ENCODE measurements at regions not wholly inside any gene's neighbourhood (a gene's known extent, or its start where the extent isn't known, plus 50 kb on each side); places are given as distances from the start of the nearest gene placed in this dataset.
A peak's percentile ranks its signal among the peaks of the same experiment; 100 is the strongest.

DNA sequence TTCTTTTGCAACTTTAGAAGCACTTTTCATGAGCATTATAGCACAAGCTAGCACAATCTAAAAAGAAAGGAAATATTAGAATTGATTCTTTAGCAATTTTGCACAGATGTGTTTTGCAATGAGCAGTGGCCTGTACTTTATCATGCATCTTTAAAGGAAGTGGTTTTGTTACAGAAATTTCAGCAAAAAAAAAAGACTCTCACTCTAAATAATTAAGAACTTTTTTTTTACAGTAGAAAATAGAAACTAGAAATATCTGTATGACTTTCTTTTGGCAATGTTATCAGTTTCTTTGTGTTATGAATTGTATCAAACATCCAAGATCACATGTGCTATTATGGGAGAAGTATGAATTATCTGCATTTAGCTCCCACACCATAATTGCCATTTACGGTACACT, 195.7 kb upstream of the KLF6 start:
- no peaks in the 10 kb centered on the region for H3K27me3 ChIP-seq (ENCODE audit: insufficient read depth, poor library complexity, severe bottlenecking)
- no peak for DNase-seq (ENCODE audit: low read depth in 1 of 2, low spot score in 1 of 2)
- TF ChIP-seq, protein P1, sequence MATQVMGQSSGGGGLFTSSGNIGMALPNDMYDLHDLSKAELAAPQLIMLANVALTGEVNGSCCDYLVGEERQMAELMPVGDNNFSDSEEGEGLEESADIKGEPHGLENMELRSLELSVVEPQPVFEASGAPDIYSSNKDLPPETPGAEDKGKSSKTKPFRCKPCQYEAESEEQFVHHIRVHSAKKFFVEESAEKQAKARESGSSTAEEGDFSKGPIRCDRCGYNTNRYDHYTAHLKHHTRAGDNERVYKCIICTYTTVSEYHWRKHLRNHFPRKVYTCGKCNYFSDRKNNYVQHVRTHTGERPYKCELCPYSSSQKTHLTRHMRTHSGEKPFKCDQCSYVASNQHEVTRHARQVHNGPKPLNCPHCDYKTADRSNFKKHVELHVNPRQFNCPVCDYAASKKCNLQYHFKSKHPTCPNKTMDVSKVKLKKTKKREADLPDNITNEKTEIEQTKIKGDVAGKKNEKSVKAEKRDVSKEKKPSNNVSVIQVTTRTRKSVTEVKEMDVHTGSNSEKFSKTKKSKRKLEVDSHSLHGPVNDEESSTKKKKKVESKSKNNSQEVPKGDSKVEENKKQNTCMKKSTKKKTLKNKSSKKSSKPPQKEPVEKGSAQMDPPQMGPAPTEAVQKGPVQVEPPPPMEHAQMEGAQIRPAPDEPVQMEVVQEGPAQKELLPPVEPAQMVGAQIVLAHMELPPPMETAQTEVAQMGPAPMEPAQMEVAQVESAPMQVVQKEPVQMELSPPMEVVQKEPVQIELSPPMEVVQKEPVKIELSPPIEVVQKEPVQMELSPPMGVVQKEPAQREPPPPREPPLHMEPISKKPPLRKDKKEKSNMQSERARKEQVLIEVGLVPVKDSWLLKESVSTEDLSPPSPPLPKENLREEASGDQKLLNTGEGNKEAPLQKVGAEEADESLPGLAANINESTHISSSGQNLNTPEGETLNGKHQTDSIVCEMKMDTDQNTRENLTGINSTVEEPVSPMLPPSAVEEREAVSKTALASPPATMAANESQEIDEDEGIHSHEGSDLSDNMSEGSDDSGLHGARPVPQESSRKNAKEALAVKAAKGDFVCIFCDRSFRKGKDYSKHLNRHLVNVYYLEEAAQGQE (IDR thresholded peaks at IDR 0.05; ENCODE audit: insufficient replicate concordance, low read depth), result no peak
- TF ChIP-seq, protein P2, sequence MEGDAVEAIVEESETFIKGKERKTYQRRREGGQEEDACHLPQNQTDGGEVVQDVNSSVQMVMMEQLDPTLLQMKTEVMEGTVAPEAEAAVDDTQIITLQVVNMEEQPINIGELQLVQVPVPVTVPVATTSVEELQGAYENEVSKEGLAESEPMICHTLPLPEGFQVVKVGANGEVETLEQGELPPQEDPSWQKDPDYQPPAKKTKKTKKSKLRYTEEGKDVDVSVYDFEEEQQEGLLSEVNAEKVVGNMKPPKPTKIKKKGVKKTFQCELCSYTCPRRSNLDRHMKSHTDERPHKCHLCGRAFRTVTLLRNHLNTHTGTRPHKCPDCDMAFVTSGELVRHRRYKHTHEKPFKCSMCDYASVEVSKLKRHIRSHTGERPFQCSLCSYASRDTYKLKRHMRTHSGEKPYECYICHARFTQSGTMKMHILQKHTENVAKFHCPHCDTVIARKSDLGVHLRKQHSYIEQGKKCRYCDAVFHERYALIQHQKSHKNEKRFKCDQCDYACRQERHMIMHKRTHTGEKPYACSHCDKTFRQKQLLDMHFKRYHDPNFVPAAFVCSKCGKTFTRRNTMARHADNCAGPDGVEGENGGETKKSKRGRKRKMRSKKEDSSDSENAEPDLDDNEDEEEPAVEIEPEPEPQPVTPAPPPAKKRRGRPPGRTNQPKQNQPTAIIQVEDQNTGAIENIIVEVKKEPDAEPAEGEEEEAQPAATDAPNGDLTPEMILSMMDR (IDR thresholded peaks at IDR 0.05; ENCODE audit: insufficient read depth, low read length), result no peak
- TF ChIP-seq GABPA (IDR thresholded peaks at IDR 0.05; ENCODE audit: low read depth) (no peak), SPI1 (IDR thresholded peaks at IDR 0.05; ENCODE audit: borderline replicate concordance, low read depth) (peak; percentile 17; the same call in 1 of the 2 replicates), POLR2AphosphoS5 (IDR thresholded peaks at IDR 0.05; ENCODE audit: low read depth) (no peak)

DNA sequence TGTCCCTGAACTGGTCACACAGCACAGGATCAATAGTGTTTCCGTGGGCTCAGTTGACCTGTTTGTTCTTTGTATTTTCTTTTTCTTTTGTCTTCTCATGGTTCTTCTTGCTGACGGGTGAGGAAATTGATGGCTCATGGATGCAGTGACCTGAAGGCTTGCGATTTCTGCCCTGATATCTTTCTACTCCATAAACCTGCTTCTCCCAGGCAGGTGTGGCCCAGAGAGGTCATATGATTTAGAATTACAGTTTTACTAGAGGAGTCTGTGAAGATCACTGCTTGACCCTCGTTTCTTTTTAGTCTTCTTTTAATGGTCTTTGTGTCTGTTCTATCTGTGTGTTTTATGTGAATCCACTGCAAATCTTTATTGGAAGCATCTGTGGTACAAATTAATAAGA, 195.1 kb upstream of the KLF6 start:
- Histone ChIP-seq H3K27me3 (ENCODE audit: insufficient read depth, poor library complexity, severe bottlenecking) (no peaks in the 10 kb centered on the region), H3K27ac (replicated peaks) (no peak overlapping the region), H3K4me3 (replicated peaks; ENCODE audit: insufficient read depth, low read length) (no peak overlapping the region)
- no peak for TF ChIP-seq GABPA (IDR thresholded peaks at IDR 0.05; ENCODE audit: low read depth)
- no peak for TF ChIP-seq POLR2AphosphoS5 (IDR thresholded peaks at IDR 0.05; ENCODE audit: low read depth)
- TF ChIP-seq, protein P2 (IDR thresholded peaks at IDR 0.05; ENCODE audit: insufficient read depth, low read length), result no peak
- TF ChIP-seq SPI1 (IDR thresholded peaks at IDR 0.05; ENCODE audit: borderline replicate concordance, low read depth), result no peak
- TF ChIP-seq, protein P1 (IDR thresholded peaks at IDR 0.05; ENCODE audit: insufficient replicate concordance, low read depth), result no peak
- DNase-seq (ENCODE audit: low read depth in 1 of 2, low spot score in 1 of 2), result no peak

More for the DNA sequence above, 195.7 kb upstream of the KLF6 start:
- Histone ChIP-seq H3K4me3 (replicated peaks; ENCODE audit: insufficient read depth, low read length) (no peak overlapping the region), H3K27ac (replicated peaks) (no peak overlapping the region)

DNA sequence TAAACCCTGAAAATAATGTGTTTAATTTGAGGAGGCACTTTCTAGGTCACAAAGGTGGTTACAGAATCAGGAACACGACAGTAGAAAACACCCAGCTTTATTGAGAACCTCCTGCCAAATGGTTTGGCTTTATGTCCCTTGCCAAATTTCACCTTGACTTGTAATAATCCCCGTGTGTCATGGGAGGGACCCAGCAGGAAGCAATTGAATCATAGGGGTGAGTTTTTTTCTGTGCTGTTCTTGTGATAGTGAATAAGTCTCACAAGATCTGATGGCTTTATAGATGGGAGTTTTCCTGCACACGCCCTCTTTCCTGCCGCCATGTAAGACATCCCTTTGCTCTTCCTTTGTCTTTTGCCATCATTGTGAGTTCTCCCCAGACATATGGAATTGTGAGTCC, 193.8 kb upstream of the KLF6 start:
- Histone ChIP-seq H3K4me3 (replicated peaks; ENCODE audit: insufficient read depth, low read length) (no peak overlapping the region), H3K27ac (replicated peaks) (no peak overlapping the region), H3K27me3 (ENCODE audit: insufficient read depth, poor library complexity, severe bottlenecking) (no peaks in the 10 kb centered on the region)
- no peak for DNase-seq (ENCODE audit: low read depth in 1 of 2, low spot score in 1 of 2)
- TF ChIP-seq SPI1 (IDR thresholded peaks at IDR 0.05; ENCODE audit: borderline replicate concordance, low read depth) (no peak), POLR2AphosphoS5 (IDR thresholded peaks at IDR 0.05; ENCODE audit: low read depth) (no peak), GABPA (IDR thresholded peaks at IDR 0.05; ENCODE audit: low read depth) (no peak)
- TF ChIP-seq, protein P1 (IDR thresholded peaks at IDR 0.05; ENCODE audit: insufficient replicate concordance, low read depth), result no peak
- TF ChIP-seq, protein P2 (IDR thresholded peaks at IDR 0.05; ENCODE audit: insufficient read depth, low read length), result no peak
